Suprapubic skin (tissue), 3 donors: ENCODE measurements at regions not wholly inside any gene's neighbourhood (a gene's known extent, or its start where the extent isn't known, plus 50 kb on each side); places are given as distances from the start of the nearest gene placed in this dataset.

ENCODE experiments used
- POLR2AphosphoS5 ChIP-seq, 3 donors: sonication (generic); formaldehyde crosslinking; IDR thresholded peaks; one replicate each; pipeline ENCODE4 v1.6.1; 2017; ENCODE audit warnings: antibody characterized with exemption in 3 of 3
- TF ChIP-seq, protein P1 (sequence below), 2 donors: fragments of 200-600 bp in 1 of 2; fragments of 450-650 bp in 1 of 2; sonication (generic) in 1 of 2; IDR thresholded peaks; one replicate each; pipeline ENCODE4 v1.5.1; 2016 to 2019; ENCODE audit warnings: antibody characterized with exemption in 2 of 2, mild to moderate bottlenecking in 1 of 2, moderate library complexity in 1 of 2

DNA sequence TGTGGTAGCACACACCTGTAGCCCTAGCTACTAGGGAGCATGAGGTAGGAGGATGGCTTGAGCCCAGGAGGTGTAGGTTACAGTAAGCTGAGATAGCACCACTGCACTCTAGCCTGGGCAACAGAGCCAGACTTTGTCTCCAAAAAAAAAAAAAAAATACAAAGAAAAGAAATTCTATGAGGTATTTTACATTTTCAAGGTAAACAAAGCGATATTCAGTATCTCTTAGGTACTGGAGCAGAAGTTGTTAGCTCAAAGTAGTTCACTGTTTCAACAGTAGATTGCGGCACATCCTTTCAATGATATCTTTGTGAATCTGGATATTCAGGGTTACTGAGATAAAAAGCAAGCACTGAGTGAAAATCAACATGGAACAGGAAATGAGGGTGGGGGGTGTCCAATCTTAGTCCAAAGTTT lies 318.5 kb downstream of the ZNF621 start:
- TF ChIP-seq, protein P1, sequence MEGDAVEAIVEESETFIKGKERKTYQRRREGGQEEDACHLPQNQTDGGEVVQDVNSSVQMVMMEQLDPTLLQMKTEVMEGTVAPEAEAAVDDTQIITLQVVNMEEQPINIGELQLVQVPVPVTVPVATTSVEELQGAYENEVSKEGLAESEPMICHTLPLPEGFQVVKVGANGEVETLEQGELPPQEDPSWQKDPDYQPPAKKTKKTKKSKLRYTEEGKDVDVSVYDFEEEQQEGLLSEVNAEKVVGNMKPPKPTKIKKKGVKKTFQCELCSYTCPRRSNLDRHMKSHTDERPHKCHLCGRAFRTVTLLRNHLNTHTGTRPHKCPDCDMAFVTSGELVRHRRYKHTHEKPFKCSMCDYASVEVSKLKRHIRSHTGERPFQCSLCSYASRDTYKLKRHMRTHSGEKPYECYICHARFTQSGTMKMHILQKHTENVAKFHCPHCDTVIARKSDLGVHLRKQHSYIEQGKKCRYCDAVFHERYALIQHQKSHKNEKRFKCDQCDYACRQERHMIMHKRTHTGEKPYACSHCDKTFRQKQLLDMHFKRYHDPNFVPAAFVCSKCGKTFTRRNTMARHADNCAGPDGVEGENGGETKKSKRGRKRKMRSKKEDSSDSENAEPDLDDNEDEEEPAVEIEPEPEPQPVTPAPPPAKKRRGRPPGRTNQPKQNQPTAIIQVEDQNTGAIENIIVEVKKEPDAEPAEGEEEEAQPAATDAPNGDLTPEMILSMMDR (IDR thresholded peaks at IDR 0.05): no peak
- no peak for TF ChIP-seq POLR2AphosphoS5 (IDR thresholded peaks at IDR 0.05)
